ENCODE measurements at regions not wholly inside any gene's neighbourhood (a gene's known extent, or its start where the extent isn't known, plus 50 kb on each side); places are given as distances from the start of the nearest gene placed in this dataset.

DNA sequence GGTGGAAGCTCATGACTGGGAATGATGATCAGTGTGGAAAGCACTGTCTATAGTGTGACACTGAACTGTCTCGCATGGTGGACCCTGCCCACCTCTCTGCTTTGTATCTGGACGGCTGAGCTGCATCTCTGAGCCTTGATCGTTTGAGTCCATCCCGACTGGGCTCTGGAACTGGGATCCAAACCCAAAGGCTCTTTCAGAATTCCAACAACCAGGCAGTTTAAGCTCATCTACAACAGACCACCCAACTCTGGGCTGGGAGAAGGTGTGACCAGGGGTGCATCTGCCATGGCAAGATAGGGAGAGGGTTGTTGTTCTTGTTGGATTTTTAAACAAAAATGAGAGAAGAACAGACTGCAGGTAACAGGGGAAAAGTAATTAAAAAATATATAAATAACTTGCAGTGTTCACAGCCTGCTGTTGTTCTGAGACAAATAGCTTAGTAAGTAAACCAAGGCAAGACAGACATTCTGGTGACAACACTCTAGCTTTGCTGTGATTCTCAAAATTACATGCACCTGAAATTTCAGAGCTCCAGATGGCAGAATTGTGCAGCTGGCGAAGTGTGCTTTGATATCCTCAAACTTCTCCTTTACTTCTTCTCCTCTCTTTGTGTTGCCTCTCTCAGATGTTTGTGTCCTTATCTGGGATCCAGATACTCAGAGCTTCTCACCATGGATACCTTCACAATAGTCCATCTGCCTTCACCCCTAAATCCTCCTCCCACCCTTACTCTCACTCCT is 209.6 kb downstream of the EMP1 start:
- no TSS peak for BruUV-seq (replicated peaks)
- intact Hi-C loops (cut with micrococcal nuclease): no loop called here
- Histone ChIP-seq H3K9ac (ENCODE audit: low read length) (no peak overlapping the region), H3K9me3 (ENCODE audit: control insufficient read depth in 1 of 2, insufficient read depth in 1 of 2, low read depth in 1 of 2, low read length in 2 of 2) (no peaks in the 10 kb centered on the region), H3K9me2 (ENCODE audit: insufficient read depth) (no peaks in the 10 kb centered on the region), H3K4me2 (ENCODE audit: low read length) (no peak overlapping the region), H3K27ac (ENCODE audit: low read depth, low read length) (no peak overlapping the region), H3K79me2 (ENCODE audit: insufficient read depth, low read length) (no peaks in the 10 kb centered on the region), H3K27me3 (ENCODE audit: insufficient read depth, low read length) (no peaks in the 10 kb centered on the region), H4K20me1 (ENCODE audit: insufficient read depth) (no peaks in the 10 kb centered on the region), H2AFZ (ENCODE audit: low read depth, low read length, poor library complexity, severe bottlenecking) (no peak overlapping the region), H3K4me1 (ENCODE audit: control insufficient read depth in 1 of 2, insufficient read depth in 2 of 2, low read length in 2 of 2) (no peaks in the 10 kb centered on the region), H3K4me3 (replicated peaks in 1 of 2; ENCODE audit: low read depth in 1 of 2, low read length in 2 of 2) (no peak overlapping the region), H3K36me3 (ENCODE audit: control insufficient read depth in 1 of 2, insufficient read depth in 2 of 2, low read length in 2 of 2) (no peaks in the 10 kb centered on the region)
- CTCF ChIA-PET: interaction anchor here (0.6 to 1.1 kb wide), 2 partner anchors 44 to 565 kb away, joined by 3 read pairs; no protein-coding TSS in a partner anchor
- RAD21 ChIA-PET (ENCODE audit: low non-redundant PET in 1 of 2, low total read pairs in 2 of 2, uncharacterized antibody in 2 of 2, unreplicated experiment in 2 of 2): no interaction called here
- ATAC-seq (no peak), DNase-seq (ENCODE audit: low read depth, low spot score) (no peak)
- TF ChIP-seq RAD21 (IDR thresholded peaks at IDR 0.05; ENCODE audit: low read depth): peak; percentile 44
- TF ChIP-seq, protein P1, sequence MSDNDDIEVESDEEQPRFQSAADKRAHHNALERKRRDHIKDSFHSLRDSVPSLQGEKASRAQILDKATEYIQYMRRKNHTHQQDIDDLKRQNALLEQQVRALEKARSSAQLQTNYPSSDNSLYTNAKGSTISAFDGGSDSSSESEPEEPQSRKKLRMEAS (IDR thresholded peaks at IDR 0.05): no peak
- POLR2A ChIA-PET: no interaction called here

DNA sequence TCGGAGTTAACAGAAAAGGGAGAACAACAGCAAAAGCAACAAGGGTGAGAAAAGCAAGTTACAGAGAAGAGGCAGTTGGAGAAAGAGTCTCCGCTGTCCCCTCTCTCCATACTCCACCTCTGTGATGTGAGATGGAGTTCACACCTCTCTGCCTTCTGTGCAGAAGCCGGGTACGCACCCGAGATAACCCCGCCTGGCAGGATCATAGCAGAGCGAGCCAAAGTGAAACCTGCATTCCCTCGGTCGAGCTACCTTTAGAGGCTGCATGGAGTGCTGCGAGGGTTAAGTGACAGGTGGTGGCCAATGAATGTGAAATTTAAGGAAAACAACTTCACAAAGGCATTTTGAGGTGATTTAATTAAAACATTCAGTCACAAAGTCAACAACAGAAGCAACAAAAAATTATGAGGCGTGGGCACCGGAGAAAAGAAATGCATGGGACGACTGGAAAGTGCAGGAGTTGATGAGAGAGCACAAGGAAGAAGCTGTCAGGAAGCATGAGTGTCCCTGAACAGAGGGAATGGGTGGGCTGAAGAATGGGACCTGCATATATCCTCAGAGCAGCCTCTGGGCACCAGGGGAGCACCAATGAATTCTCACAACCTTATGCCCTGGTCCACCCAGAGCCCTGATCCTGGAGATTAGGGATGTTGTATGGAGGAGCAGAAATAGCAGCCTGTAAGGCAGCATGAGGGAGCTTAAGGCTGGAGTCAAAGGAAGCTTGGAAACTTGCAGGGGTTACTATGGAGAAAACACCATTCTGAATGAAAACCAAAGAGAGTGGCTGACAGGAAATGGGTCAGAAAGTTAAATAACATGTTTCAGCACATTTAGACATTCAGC is 208.3 kb downstream of the EMP1 start:
- no peaks in the 10 kb centered on the region for H3K4me1 ChIP-seq (ENCODE audit: control insufficient read depth in 1 of 2, insufficient read depth in 2 of 2, low read length in 2 of 2)
- ChIA-PET POLR2A (no interaction called here), CTCF (interaction anchor here (1.7 kb wide), 1 partner anchor 130 kb away, joined by 5 read pairs; no protein-coding TSS in a partner anchor), RAD21 (ENCODE audit: low non-redundant PET in 1 of 2, low total read pairs in 2 of 2, uncharacterized antibody in 2 of 2, unreplicated experiment in 2 of 2) (no interaction called here)
- no peaks in the 10 kb centered on the region for H4K20me1 ChIP-seq (ENCODE audit: insufficient read depth)
- no peak overlapping the region for H2AFZ ChIP-seq (ENCODE audit: low read depth, low read length, poor library complexity, severe bottlenecking)
- DNase-seq (ENCODE audit: low read depth, low spot score) (no peak), ATAC-seq (no peak)
- no peak overlapping the region for H3K4me2 ChIP-seq (ENCODE audit: low read length)
- no peak overlapping the region for H3K27ac ChIP-seq (ENCODE audit: low read depth, low read length)
- intact Hi-C loops (cut with micrococcal nuclease): no loop called here
- no peaks in the 10 kb centered on the region for H3K27me3 ChIP-seq (ENCODE audit: insufficient read depth, low read length)
- H3K9me2 ChIP-seq (ENCODE audit: insufficient read depth): no peaks in the 10 kb centered on the region
- no peak overlapping the region for H3K9ac ChIP-seq (ENCODE audit: low read length)
- no peaks in the 10 kb centered on the region for H3K79me2 ChIP-seq (ENCODE audit: insufficient read depth, low read length)
- no TSS peak for BruUV-seq (replicated peaks)
- no peaks in the 10 kb centered on the region for H3K36me3 ChIP-seq (ENCODE audit: control insufficient read depth in 1 of 2, insufficient read depth in 2 of 2, low read length in 2 of 2)
- no peaks in the 10 kb centered on the region for H3K9me3 ChIP-seq (ENCODE audit: control insufficient read depth in 1 of 2, insufficient read depth in 1 of 2, low read depth in 1 of 2, low read length in 2 of 2)
- no peak overlapping the region for H3K4me3 ChIP-seq (replicated peaks in 1 of 2; ENCODE audit: low read depth in 1 of 2, low read length in 2 of 2)
- TF ChIP-seq ELF1 (IDR thresholded peaks at IDR 0.05; ENCODE audit: borderline replicate concordance, low read depth) (no peak), ZFX (IDR thresholded peaks at IDR 0.05) (no peak), JUND (IDR thresholded peaks at IDR 0.05) (no peak), EZH2phosphoT487 (IDR thresholded peaks at IDR 0.05; ENCODE audit: borderline replicate concordance) (no peak), YY1 (IDR thresholded peaks at IDR 0.05; ENCODE audit: extremely low read depth, insufficient replicate concordance, low read depth, low read length) (no peak), POLR2A (IDR thresholded peaks at IDR 0.05; ENCODE audit: borderline replicate concordance, extremely low read depth, insufficient read depth, insufficient read length) (no peak), EGR1 (IDR thresholded peaks at IDR 0.05; ENCODE audit: low read depth) (no peak), FOSL1 (IDR thresholded peaks at IDR 0.05; ENCODE audit: low read depth) (no peak), SIN3A (IDR thresholded peaks at IDR 0.05; ENCODE audit: low read depth) (no peak), CBX3 (IDR thresholded peaks at IDR 0.05; ENCODE audit: low read depth) (no peak), ZNF274 (IDR thresholded peaks at IDR 0.05; ENCODE audit: low read depth, low read length) (no peak)
- TF ChIP-seq, protein P2, sequence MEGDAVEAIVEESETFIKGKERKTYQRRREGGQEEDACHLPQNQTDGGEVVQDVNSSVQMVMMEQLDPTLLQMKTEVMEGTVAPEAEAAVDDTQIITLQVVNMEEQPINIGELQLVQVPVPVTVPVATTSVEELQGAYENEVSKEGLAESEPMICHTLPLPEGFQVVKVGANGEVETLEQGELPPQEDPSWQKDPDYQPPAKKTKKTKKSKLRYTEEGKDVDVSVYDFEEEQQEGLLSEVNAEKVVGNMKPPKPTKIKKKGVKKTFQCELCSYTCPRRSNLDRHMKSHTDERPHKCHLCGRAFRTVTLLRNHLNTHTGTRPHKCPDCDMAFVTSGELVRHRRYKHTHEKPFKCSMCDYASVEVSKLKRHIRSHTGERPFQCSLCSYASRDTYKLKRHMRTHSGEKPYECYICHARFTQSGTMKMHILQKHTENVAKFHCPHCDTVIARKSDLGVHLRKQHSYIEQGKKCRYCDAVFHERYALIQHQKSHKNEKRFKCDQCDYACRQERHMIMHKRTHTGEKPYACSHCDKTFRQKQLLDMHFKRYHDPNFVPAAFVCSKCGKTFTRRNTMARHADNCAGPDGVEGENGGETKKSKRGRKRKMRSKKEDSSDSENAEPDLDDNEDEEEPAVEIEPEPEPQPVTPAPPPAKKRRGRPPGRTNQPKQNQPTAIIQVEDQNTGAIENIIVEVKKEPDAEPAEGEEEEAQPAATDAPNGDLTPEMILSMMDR (IDR thresholded peaks at IDR 0.05 in 2 of 3, conservative IDR thresholded peaks at IDR 0.05 in 1 of 3; ENCODE audit: borderline replicate concordance in 1 of 3, insufficient read depth in 1 of 3, low read depth in 2 of 3, low read length in 2 of 3): no peak
- TF ChIP-seq, protein P1 (IDR thresholded peaks at IDR 0.05): no peak

Measured in HCT116 (cell line).